Glutamatergic neuron (in vitro differentiated cells): ENCODE measurements at regions not wholly inside any gene's neighbourhood (a gene's known extent, or its start where the extent isn't known, plus 50 kb on each side); places are given as distances from the start of the nearest gene placed in this dataset.

Experiments
- DNase-seq: peaks from one replicate; pipeline ENCODE4 v3.0.0; 2022
- H3K27ac Mint-ChIP-seq: one replicate; pipeline ENCODE4 v1.8.0; 2020; ENCODE audit warnings: mild to moderate bottlenecking, mixed read lengths, inconsistent platforms; ENCODE audit not compliant: unreplicated experiment
- H3K27me3 Mint-ChIP-seq: one replicate; pipeline ENCODE4 v1.8.0; 2020; ENCODE audit warnings: mild to moderate bottlenecking, moderate library complexity, mixed read lengths, inconsistent platforms; ENCODE audit not compliant: unreplicated experiment
- H3K36me3 Mint-ChIP-seq: one replicate; pipeline ENCODE4 v1.8.0; 2020; ENCODE audit warnings: mild to moderate bottlenecking, mixed read lengths, inconsistent platforms; ENCODE audit not compliant: unreplicated experiment
- H3K4me1 Mint-ChIP-seq: one replicate; pipeline ENCODE4 v1.8.0; 2020; ENCODE audit warnings: mild to moderate bottlenecking, low read depth, mixed read lengths, inconsistent platforms; ENCODE audit not compliant: unreplicated experiment
- H3K4me3 Mint-ChIP-seq: one replicate; pipeline ENCODE4 v1.8.0; 2020; ENCODE audit warnings: mild to moderate bottlenecking, mixed read lengths, inconsistent platforms; ENCODE audit not compliant: unreplicated experiment
- H3K9me3 Mint-ChIP-seq: one replicate; pipeline ENCODE4 v1.8.0; 2020; ENCODE audit warnings: mild to moderate bottlenecking, moderate library complexity, mixed read lengths, inconsistent platforms; ENCODE audit not compliant: unreplicated experiment
- TF ChIP-seq, protein P1 (sequence below): fragments of 200-600 bp; sonication (generic); IDR thresholded peaks from one replicate; pipeline ENCODE4 v1.5.0; 2021; ENCODE audit not compliant: partially characterized antibody, unreplicated experiment

GRCh38 chr10:47184724-47185330, 115.2 kb upstream of the GDF10 start:
- Mint-ChIP-seq H3K9me3 (no peaks in the 10 kb centered on the region), H3K27me3 (peaks cover 7% of the 10 kb centered on the region), H3K27ac (no peak overlapping the region), H3K4me3 (no peak overlapping the region), H3K4me1 (peaks cover 2% of the 10 kb centered on the region), H3K36me3 (no peaks in the 10 kb centered on the region)
- TF ChIP-seq, protein P1, sequence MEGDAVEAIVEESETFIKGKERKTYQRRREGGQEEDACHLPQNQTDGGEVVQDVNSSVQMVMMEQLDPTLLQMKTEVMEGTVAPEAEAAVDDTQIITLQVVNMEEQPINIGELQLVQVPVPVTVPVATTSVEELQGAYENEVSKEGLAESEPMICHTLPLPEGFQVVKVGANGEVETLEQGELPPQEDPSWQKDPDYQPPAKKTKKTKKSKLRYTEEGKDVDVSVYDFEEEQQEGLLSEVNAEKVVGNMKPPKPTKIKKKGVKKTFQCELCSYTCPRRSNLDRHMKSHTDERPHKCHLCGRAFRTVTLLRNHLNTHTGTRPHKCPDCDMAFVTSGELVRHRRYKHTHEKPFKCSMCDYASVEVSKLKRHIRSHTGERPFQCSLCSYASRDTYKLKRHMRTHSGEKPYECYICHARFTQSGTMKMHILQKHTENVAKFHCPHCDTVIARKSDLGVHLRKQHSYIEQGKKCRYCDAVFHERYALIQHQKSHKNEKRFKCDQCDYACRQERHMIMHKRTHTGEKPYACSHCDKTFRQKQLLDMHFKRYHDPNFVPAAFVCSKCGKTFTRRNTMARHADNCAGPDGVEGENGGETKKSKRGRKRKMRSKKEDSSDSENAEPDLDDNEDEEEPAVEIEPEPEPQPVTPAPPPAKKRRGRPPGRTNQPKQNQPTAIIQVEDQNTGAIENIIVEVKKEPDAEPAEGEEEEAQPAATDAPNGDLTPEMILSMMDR = no peak
- DNase-seq = no peak

GRCh38 chr10:47186941-47187340, 113.1 kb upstream of the GDF10 start:
- Mint-ChIP-seq H3K9me3 (no peaks in the 10 kb centered on the region), H3K27ac (no peak overlapping the region), H3K27me3 (peaks cover 7% of the 10 kb centered on the region), H3K36me3 (no peaks in the 10 kb centered on the region), H3K4me1 (peaks cover 2% of the 10 kb centered on the region), H3K4me3 (no peak overlapping the region)
- no peak for DNase-seq
- TF ChIP-seq, protein P1 = no peak

DNA sequence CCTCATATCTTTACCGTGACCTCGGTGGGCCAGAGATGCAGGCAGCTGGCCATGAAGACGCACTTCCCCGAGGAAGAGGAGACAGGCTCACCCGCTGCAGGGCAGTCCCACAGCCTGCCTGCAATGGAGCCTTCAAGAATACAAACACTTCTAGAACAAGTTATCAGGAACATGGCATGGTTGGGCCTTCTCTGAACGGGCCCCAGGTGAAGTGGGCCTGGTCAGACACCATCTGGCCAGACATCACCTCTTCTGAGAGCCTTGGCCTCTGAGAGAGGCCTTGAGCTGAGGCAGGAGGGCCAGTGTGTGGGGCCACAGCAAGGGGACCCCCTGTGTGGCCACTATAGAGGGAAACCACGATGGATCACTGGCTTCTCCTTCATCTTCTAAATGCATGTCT, 112.4 kb upstream of the GDF10 start:
- no peak overlapping the region for H3K4me3 Mint-ChIP-seq
- H3K27me3 Mint-ChIP-seq = peaks cover 7% of the 10 kb centered on the region
- H3K27ac Mint-ChIP-seq = no peak overlapping the region
- TF ChIP-seq, protein P1 = no peak
- DNase-seq = no peak
- H3K9me3 Mint-ChIP-seq = no peaks in the 10 kb centered on the region
- no peaks in the 10 kb centered on the region for H3K36me3 Mint-ChIP-seq
- peaks cover 2% of the 10 kb centered on the region for H3K4me1 Mint-ChIP-seq

DNA sequence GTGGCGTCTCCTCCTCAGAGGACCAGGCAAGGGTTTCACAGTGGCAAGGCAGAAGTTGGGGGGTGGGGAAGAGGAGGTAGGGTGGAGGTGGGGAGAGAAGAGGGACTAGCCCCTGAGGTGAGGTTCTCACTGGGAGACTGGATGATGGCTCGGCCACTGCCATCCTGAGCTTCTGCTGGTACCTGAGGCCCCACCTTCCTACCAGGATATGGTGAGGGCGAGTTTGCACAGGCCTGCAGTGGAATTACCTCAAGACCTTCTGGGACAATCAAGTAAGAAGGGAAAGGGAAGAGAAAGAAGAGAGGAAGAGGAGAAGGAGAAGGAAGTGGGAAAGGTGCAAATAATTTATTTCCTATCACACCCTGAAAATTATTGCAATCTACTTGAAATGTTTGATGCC, 111.8 kb upstream of the GDF10 start:
- H3K27me3 Mint-ChIP-seq = peaks cover 7% of the 10 kb centered on the region
- H3K27ac Mint-ChIP-seq = no peak overlapping the region
- no peak overlapping the region for H3K4me3 Mint-ChIP-seq
- H3K4me1 Mint-ChIP-seq = peaks cover 2% of the 10 kb centered on the region
- TF ChIP-seq, protein P1 = no peak
- DNase-seq = no peak
- H3K36me3 Mint-ChIP-seq = no peaks in the 10 kb centered on the region
- no peaks in the 10 kb centered on the region for H3K9me3 Mint-ChIP-seq

GRCh38 chr10:47189802-47190201, 110.2 kb upstream of the GDF10 start:
- H3K9me3 Mint-ChIP-seq = no peaks in the 10 kb centered on the region

More at GRCh38 chr10:47189802-47190201, 110.2 kb upstream of the GDF10 start:
- Mint-ChIP-seq H3K27ac (no peak overlapping the region), H3K36me3 (no peaks in the 10 kb centered on the region), H3K27me3 (peaks cover 10% of the 10 kb centered on the region), H3K4me3 (no peak overlapping the region), H3K4me1 (no peaks in the 10 kb centered on the region)
- DNase-seq = no peak
- TF ChIP-seq, protein P1 = no peak
